ENCODE measurements at regions not wholly inside any gene's neighbourhood (a gene's known extent, or its start where the extent isn't known, plus 50 kb on each side); places are given as distances from the start of the nearest gene placed in this dataset.
"Not testable (repeated sequence)": the region's sequence is repeated elsewhere in the genome, so short reads cannot be mapped to it uniquely, and the experiment has no call there.

DNA sequence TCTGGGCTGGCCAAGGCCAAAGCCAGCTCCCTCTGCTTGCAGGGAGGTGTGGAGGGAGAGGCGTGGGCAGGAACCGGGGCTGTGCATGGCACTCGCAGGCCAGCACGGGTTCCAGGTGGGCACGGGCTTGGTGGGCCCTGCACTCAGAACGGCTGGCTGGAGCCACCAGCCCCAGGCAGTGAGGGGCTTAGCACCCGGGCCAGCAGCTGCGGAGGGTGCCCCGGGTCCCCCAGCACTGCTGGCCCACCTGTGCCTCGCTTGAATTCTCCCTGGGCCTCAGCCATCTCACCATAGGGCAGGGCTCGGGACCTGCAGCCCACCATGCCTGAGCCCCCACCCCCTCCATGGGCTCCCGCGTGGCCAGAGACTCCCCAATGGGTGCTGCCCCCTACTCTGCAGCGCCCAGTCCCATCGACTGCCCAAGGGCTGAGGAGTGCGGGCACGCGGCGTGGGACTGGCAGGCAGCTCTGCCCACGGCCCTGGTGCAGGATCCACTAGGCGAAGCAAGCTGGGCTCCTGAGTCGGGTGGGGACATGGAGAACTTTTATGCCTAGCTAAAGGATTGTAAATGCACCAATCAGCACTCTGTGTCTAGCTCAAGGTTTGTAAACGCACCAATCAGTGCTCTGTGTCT is 193.9 kb downstream of the LARP7 start:
- TF ChIP-seq ZFX (IDR thresholded peaks at IDR 0.05), result no peak
- TF ChIP-seq, protein P1, sequence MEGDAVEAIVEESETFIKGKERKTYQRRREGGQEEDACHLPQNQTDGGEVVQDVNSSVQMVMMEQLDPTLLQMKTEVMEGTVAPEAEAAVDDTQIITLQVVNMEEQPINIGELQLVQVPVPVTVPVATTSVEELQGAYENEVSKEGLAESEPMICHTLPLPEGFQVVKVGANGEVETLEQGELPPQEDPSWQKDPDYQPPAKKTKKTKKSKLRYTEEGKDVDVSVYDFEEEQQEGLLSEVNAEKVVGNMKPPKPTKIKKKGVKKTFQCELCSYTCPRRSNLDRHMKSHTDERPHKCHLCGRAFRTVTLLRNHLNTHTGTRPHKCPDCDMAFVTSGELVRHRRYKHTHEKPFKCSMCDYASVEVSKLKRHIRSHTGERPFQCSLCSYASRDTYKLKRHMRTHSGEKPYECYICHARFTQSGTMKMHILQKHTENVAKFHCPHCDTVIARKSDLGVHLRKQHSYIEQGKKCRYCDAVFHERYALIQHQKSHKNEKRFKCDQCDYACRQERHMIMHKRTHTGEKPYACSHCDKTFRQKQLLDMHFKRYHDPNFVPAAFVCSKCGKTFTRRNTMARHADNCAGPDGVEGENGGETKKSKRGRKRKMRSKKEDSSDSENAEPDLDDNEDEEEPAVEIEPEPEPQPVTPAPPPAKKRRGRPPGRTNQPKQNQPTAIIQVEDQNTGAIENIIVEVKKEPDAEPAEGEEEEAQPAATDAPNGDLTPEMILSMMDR (conservative IDR thresholded peaks at IDR 0.05), result no peak
- H3K27ac ChIP-seq, result no peak overlapping the region

DNA sequence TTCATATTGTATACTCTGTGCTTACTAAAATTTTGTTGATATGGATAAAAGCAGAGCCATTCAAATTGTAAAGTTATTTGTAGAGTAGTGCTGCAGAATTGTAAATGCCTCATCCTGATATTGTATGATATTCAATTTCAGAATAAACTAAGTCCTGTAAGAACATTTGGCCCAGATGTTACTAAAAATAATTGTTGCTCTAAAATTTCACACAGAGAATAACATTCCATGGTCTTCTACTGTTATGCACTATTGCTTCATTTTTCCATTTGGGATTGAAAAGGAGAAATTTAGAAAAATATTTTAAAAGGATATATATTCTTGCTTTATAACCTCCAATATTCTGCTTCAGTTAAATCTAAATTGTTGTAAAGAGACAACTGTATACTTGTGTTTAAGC is 195.6 kb downstream of the LARP7 start:
- TF ChIP-seq, protein P1 (conservative IDR thresholded peaks at IDR 0.05), result no peak
- no peak for TF ChIP-seq ZFX (IDR thresholded peaks at IDR 0.05)
- H3K27ac ChIP-seq, result no peak overlapping the region

DNA sequence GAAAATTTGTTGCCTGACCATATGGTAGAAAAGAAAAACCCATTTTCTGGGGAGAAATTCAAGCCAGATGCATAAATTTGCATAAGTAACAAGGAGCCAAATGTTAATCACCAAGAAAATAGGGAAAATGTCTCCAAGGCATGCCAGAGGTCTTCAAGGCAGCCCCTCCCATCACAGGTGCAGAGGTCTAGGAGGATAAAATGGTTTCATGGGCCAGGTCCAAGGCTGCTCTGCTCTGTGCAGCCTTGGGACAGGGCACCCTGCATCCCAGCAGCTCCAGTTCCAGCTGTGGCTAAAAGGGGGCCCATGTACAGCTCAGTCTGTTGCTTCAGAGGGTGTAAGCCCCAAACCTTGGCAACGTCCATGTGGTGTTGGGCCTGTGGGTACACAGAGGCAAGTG is 200.0 kb downstream of the LARP7 start:
- no peak overlapping the region for H3K27ac ChIP-seq
- no peak for TF ChIP-seq ZFX (IDR thresholded peaks at IDR 0.05)
- TF ChIP-seq, protein P1 (conservative IDR thresholded peaks at IDR 0.05), result no peak

DNA sequence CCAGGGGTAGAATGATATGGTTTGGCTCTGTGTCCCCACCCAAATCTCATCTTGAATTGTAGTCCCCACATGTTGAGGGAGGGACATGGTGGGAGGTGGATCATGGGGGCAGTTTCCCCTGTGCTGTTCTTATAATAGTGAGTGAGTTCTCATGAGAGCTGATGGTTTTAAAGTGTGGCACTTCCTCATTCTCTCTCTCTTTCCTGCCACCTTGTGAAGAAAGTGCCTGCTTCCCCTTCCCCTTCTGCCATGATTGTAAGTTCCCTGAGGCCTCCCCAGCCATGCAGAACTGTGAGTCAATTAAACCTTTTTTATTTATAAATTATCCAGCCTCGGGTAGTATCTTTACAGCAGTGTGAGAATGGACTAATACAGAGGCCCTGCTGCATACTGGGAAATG is 201.1 kb downstream of the LARP7 start:
- not testable (repeated sequence) for H3K27ac ChIP-seq

DNA sequence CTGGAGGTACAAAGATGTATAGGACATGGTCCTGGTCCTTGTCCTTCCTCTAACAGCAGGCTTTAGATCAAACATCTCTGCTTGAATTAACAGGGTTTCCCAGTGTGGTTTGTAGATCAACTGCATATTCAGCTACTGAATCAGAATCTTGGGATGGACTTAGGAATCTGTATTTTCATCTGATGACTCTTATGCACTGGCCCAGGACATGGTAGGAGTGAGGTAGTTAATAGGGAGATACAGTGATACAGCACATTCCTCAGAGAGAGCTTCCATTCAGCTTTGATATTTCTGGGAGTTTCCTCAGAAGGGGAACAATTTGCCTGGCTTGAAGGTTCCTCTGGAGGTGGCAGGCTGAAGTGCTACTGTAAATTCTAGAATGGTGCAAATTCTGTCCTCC is 203.1 kb downstream of the LARP7 start:
- H3K27ac ChIP-seq, result no peak overlapping the region
- TF ChIP-seq, protein P1 (conservative IDR thresholded peaks at IDR 0.05), result no peak
- TF ChIP-seq ZFX (IDR thresholded peaks at IDR 0.05), result no peak

DNA sequence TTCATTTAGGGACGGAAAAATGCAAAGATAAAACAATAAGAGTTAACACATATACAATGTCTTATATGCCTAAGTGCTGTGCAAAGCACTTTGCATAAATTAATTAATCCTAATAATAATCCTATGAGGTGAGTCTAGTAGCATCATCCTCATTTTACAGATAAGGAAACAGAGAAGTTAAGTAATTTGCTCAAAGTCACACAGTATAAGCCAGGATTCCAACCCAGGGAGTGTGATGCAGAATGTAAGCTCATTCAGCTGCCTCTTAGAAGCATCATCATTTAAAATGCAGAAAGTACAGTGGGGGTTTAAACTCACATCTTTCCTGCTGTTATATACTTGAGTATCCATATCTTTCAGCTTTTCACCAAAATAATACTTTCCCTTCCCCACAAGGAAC is 203.7 kb downstream of the LARP7 start:
- no peak overlapping the region for H3K27ac ChIP-seq
- TF ChIP-seq ZFX (IDR thresholded peaks at IDR 0.05), result no peak
- TF ChIP-seq, protein P1 (conservative IDR thresholded peaks at IDR 0.05), result no peak

DNA sequence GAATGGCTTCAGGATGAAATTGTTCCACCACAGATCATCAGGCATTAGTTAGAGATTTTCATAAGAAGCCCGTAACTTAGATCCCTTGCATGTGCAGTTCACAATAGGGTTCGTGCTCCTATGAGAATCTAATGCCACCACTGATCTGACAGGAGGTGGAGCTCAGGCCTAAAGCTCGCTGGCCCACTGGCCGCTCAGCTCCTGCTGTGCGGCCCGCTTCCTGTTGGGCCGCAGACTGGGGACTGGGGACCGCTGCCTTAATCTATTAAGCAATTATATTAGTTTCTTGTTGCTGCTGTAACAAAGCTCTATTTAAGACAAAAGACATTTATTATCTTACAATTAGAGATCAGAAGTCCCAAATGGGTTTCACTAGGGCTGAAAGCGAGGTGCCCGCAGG is 205.6 kb downstream of the LARP7 start:
- TF ChIP-seq, protein P1 (conservative IDR thresholded peaks at IDR 0.05), result no peak
- no peak overlapping the region for H3K27ac ChIP-seq

DNA sequence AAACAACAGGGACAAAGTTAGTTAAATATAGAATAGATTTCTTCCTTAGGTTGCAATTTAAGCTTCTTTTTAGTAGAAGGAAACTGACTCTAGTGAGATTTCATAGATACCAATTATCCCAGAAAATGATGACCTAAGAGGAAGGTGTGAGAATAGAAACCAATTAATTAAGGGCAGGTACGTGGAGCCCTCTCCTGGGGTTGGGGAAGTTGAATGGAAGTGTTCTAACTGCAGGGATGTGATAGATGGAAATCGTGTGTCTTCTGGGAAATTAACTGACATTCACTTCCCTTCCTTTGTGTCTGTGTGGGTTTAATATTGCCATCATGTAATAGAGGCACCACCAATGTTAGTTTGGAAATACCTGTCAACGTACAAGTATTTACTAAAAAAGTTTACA is 204.1 kb upstream of the ANK2 start:
- TF ChIP-seq, protein P1 (conservative IDR thresholded peaks at IDR 0.05), result no peak
- TF ChIP-seq ZFX (IDR thresholded peaks at IDR 0.05), result no peak
- no peak overlapping the region for H3K27ac ChIP-seq
